ENCODE measurements at regions not wholly inside any gene's neighbourhood (a gene's known extent, or its start where the extent isn't known, plus 50 kb on each side); places are given as distances from the start of the nearest gene placed in this dataset.
"Not testable (repeated sequence)": the region's sequence is repeated elsewhere in the genome, so short reads cannot be mapped to it uniquely, and the experiment has no call there.

GRCh38 chr4:159950707-159951106, 847.8 kb downstream of the RAPGEF2 start:
- Histone ChIP-seq H3K4me3 (ENCODE audit: low read length) (no peak overlapping the region), H3K27ac (ENCODE audit: low read length) (no peak overlapping the region), H4K20me1 (ENCODE audit: insufficient read depth, low read length) (no peaks in the 10 kb centered on the region), H3K36me3 (replicated peaks; ENCODE audit: low read depth, low read length) (no peaks in the 10 kb centered on the region), H3K9ac (ENCODE audit: low read length) (no peak overlapping the region), H3K4me1 (ENCODE audit: low read length) (no peaks in the 10 kb centered on the region), H3K9me3 (ENCODE audit: insufficient read depth, low read length) (no peaks in the 10 kb centered on the region), H3K79me2 (ENCODE audit: low read length) (no peaks in the 10 kb centered on the region), H3K27me3 (ENCODE audit: low read depth, low read length) (peaks cover 4% of the 10 kb centered on the region; the same call in 1 of the 2 replicates), H2AFZ (ENCODE audit: low read depth, low read length) (no peak overlapping the region), H3K4me2 (ENCODE audit: low read length) (no peak overlapping the region)
- TF ChIP-seq, protein P1, sequence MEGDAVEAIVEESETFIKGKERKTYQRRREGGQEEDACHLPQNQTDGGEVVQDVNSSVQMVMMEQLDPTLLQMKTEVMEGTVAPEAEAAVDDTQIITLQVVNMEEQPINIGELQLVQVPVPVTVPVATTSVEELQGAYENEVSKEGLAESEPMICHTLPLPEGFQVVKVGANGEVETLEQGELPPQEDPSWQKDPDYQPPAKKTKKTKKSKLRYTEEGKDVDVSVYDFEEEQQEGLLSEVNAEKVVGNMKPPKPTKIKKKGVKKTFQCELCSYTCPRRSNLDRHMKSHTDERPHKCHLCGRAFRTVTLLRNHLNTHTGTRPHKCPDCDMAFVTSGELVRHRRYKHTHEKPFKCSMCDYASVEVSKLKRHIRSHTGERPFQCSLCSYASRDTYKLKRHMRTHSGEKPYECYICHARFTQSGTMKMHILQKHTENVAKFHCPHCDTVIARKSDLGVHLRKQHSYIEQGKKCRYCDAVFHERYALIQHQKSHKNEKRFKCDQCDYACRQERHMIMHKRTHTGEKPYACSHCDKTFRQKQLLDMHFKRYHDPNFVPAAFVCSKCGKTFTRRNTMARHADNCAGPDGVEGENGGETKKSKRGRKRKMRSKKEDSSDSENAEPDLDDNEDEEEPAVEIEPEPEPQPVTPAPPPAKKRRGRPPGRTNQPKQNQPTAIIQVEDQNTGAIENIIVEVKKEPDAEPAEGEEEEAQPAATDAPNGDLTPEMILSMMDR (IDR thresholded peaks at IDR 0.05; ENCODE audit: low read depth, low read length) = no peak
- TF ChIP-seq EZH2phosphoT487 (IDR thresholded peaks at IDR 0.05; ENCODE audit: low read depth) = no peak

- H4K20me1 ChIP-seq (ENCODE audit: insufficient read depth, low read length) = no peaks in the 10 kb centered on the region
- no peaks in the 10 kb centered on the region for H3K9me3 ChIP-seq (ENCODE audit: insufficient read depth, low read length)
- TF ChIP-seq, protein P1 (IDR thresholded peaks at IDR 0.05; ENCODE audit: low read depth, low read length) = no peak
- TF ChIP-seq EZH2phosphoT487 (IDR thresholded peaks at IDR 0.05; ENCODE audit: low read depth) = no peak
- H3K79me2 ChIP-seq (ENCODE audit: low read length) = no peaks in the 10 kb centered on the region
- no peak overlapping the region for H3K27ac ChIP-seq (ENCODE audit: low read length)
- H3K4me3 ChIP-seq (ENCODE audit: low read length) = no peak overlapping the region
- no peak overlapping the region for H3K9ac ChIP-seq (ENCODE audit: low read length)
- H3K27me3 ChIP-seq (ENCODE audit: low read depth, low read length) = no peaks in the 10 kb centered on the region
- H3K4me1 ChIP-seq (ENCODE audit: low read length) = peaks cover 15% of the 10 kb centered on the region
- no peaks in the 10 kb centered on the region for H3K36me3 ChIP-seq (replicated peaks; ENCODE audit: low read depth, low read length)
- no peak overlapping the region for H2AFZ ChIP-seq (ENCODE audit: low read depth, low read length)
- no peak overlapping the region for H3K4me2 ChIP-seq (ENCODE audit: low read length)
Observed at GRCh38 chr4:159966746-159967145, 863.9 kb downstream of the RAPGEF2 start.

DNA sequence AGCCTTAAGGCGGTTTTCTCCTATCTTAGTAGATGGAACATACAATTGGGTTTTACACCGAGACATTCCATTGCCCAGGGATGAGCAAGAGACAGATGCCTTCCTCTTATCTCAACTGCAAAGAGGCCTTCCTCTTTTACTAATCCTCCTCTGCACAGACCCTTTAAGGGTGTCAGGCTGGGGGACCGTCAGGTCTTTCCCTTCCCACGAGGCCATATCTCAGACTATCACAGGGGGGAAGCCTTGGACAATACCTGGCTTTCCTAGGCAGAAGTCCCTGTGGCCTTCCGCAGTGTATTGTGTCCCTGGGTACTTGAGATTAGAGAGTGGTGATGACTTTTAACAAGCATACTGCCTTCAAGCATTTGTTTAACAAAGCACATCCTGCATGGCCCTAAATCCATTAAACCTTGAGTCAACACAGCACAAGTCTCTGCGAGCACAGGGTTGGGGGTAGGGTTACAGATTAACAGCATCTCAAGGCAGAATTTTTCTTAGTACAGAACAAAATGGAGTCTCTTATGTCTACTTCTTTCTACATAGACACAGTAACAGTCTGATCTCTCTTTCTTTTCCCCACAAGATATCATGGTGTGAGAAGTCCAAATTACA, 874.1 kb downstream of the RAPGEF2 start:
- not testable (repeated sequence) for H3K9ac ChIP-seq (ENCODE audit: low read length); H3K36me3 ChIP-seq (replicated peaks; ENCODE audit: low read depth, low read length); H3K27me3 ChIP-seq (ENCODE audit: low read depth, low read length); H3K4me2 ChIP-seq (ENCODE audit: low read length); H3K9me3 ChIP-seq (ENCODE audit: insufficient read depth, low read length); H3K27ac ChIP-seq (ENCODE audit: low read length); H3K4me3 ChIP-seq (ENCODE audit: low read length); H4K20me1 ChIP-seq (ENCODE audit: insufficient read depth, low read length); H3K4me1 ChIP-seq (ENCODE audit: low read length); H3K79me2 ChIP-seq (ENCODE audit: low read length); H2AFZ ChIP-seq (ENCODE audit: low read depth, low read length)

- H4K20me1 ChIP-seq (ENCODE audit: insufficient read depth, low read length) = no peaks in the 10 kb centered on the region
- no peak overlapping the region for H3K4me2 ChIP-seq (ENCODE audit: low read length)
- H2AFZ ChIP-seq (ENCODE audit: low read depth, low read length) = no peak overlapping the region
- H3K9ac ChIP-seq (ENCODE audit: low read length) = no peak overlapping the region
- H3K27me3 ChIP-seq (ENCODE audit: low read depth, low read length) = no peaks in the 10 kb centered on the region
- H3K9me3 ChIP-seq (ENCODE audit: insufficient read depth, low read length) = no peaks in the 10 kb centered on the region
- no peaks in the 10 kb centered on the region for H3K4me1 ChIP-seq (ENCODE audit: low read length)
- no peaks in the 10 kb centered on the region for H3K36me3 ChIP-seq (replicated peaks; ENCODE audit: low read depth, low read length)
- no peak overlapping the region for H3K4me3 ChIP-seq (ENCODE audit: low read length)
- H3K27ac ChIP-seq (ENCODE audit: low read length) = no peak overlapping the region
- TF ChIP-seq, protein P1 (IDR thresholded peaks at IDR 0.05; ENCODE audit: low read depth, low read length) = no peak
- TF ChIP-seq EZH2phosphoT487 (IDR thresholded peaks at IDR 0.05; ENCODE audit: low read depth) = no peak
- H3K79me2 ChIP-seq (ENCODE audit: low read length) = no peaks in the 10 kb centered on the region
Observed at GRCh38 chr4:159977907-159978617, 875.2 kb downstream of the RAPGEF2 start.

All from OCI-LY3 (cell line).